CD4-positive, alpha-beta T cell treated with Interleukin-12 subunit alpha and Interleukin-12 subunit beta, for 1 hour (primary cell): ENCODE measurements at regions not wholly inside any gene's neighbourhood (a gene's known extent, or its start where the extent isn't known, plus 50 kb on each side); places are given as distances from the start of the nearest gene placed in this dataset.
"Not testable (repeated sequence)": the region's sequence is repeated elsewhere in the genome, so short reads cannot be mapped to it uniquely, and the experiment has no call there.

Source experiments
- DNase-seq: peaks from one replicate; pipeline ENCODE4 v3.0.0-alpha.2; 2020

GRCh38 chr4:59247032-59247431 is 1953.1 kb upstream of the ADGRL3 start:
- no peak for DNase-seq

GRCh38 chr4:59248313-59248712 is 1951.8 kb upstream of the ADGRL3 start:
- DNase-seq: no peak

- DNase-seq: no peak
Observed at GRCh38 chr4:59249110-59249509, 1951.0 kb upstream of the ADGRL3 start.

- DNase-seq: no peak
Observed at GRCh38 chr4:59258002-59258401, 1942.1 kb upstream of the ADGRL3 start.

GRCh38 chr4:59307609-59308008 is 1892.5 kb upstream of the ADGRL3 start:
- no peak for DNase-seq

GRCh38 chr4:59314637-59315036 is 1885.5 kb upstream of the ADGRL3 start:
- DNase-seq: no peak

GRCh38 chr4:59339631-59340030 is 1860.5 kb upstream of the ADGRL3 start:
- no peak for DNase-seq

GRCh38 chr4:59341506-59341905 is 1858.6 kb upstream of the ADGRL3 start:
- no peak for DNase-seq

- no peak for DNase-seq
Observed at GRCh38 chr4:59348949-59349348, 1851.2 kb upstream of the ADGRL3 start.

GRCh38 chr4:59369229-59369628 is 1830.9 kb upstream of the ADGRL3 start:
- DNase-seq: no peak

- no peak for DNase-seq
Observed at GRCh38 chr4:59374416-59374815, 1825.7 kb upstream of the ADGRL3 start.

GRCh38 chr4:59380841-59381366 is 1819.2 kb upstream of the ADGRL3 start:
- DNase-seq: no peak

GRCh38 chr4:59381591-59381990 is 1818.5 kb upstream of the ADGRL3 start:
- DNase-seq: no peak

- no peak for DNase-seq
Observed at GRCh38 chr4:59387759-59388758, 1812.1 kb upstream of the ADGRL3 start.

- DNase-seq: no peak
Observed at GRCh38 chr4:59393780-59394179, 1806.3 kb upstream of the ADGRL3 start.

- no peak for DNase-seq
Observed at GRCh38 chr4:59400334-59400733, 1799.8 kb upstream of the ADGRL3 start.

- DNase-seq: no peak
Observed at GRCh38 chr4:59409647-59410046, 1790.5 kb upstream of the ADGRL3 start.

GRCh38 chr4:59412739-59413138 is 1787.4 kb upstream of the ADGRL3 start:
- DNase-seq: no peak

GRCh38 chr4:59455751-59456150 is 1744.4 kb upstream of the ADGRL3 start:
- DNase-seq: no peak

GRCh38 chr4:59457576-59457975 is 1742.5 kb upstream of the ADGRL3 start:
- DNase-seq: no peak

- DNase-seq: no peak
Observed at GRCh38 chr4:59484944-59485343, 1715.2 kb upstream of the ADGRL3 start.

GRCh38 chr4:59500103-59500502 is 1700.0 kb upstream of the ADGRL3 start:
- DNase-seq: no peak

GRCh38 chr4:59503731-59504130 is 1696.4 kb upstream of the ADGRL3 start:
- no peak for DNase-seq

- not testable (repeated sequence) for DNase-seq
Observed at GRCh38 chr4:59511809-59512208, 1688.3 kb upstream of the ADGRL3 start.
